ENCODE measurements at regions not wholly inside any gene's neighbourhood (a gene's known extent, or its start where the extent isn't known, plus 50 kb on each side); places are given as distances from the start of the nearest gene placed in this dataset.

- no peak for TF ChIP-seq CTCF (IDR thresholded peaks at IDR 0.05)
- TF ChIP-seq POLR2AphosphoS5 (IDR thresholded peaks at IDR 0.05): no peak
Measured at GRCh38 chr2:226295123-226295522, 504.5 kb downstream of the IRS1 start.
